HepG2 (cell line): ENCODE measurements at regions not wholly inside any gene's neighbourhood (a gene's known extent, or its start where the extent isn't known, plus 50 kb on each side); places are given as distances from the start of the nearest gene placed in this dataset.

ENCODE experiments used
- ATAC-seq: fragments of 200-7000 bp; cut with Tn5 transposase; 3 replicates; pipeline ENCODE4 v1.9.1; 2020; ENCODE audit warnings: mild to moderate bottlenecking, moderate library complexity
- BruUV-seq: library from RNA; stranded (reverse); fragments of 400-500 nt; replicated peaks from 2 replicates; lab custom pipeline; 2021; lab: Mats Ljungman, UMichigan
- CTCF ChIA-PET: fragments of 300-600 bp; formaldehyde crosslinking; extraction: SDS; loops from one replicate; lab custom pipeline; 2021; ENCODE audit warnings: low total read pairs, inconsistent platforms, low intra/inter-chr PET ratio; lab: Yijun Ruan, JAX
- POLR2A ChIA-PET: fragments of 350-600 bp; sonication (Branson Sonifier 250); formaldehyde crosslinking; loops from one replicate; lab custom pipeline; 2020; ENCODE audit warnings: antibody characterized with exemption, inconsistent platforms; lab: Yijun Ruan, JAX
- DNase-seq: peaks from one replicate; pipeline ENCODE4 v3.0.0-alpha.2; 2015; ENCODE audit warnings: low spot score
- FAIRE-seq: peaks from 3 replicates; lab custom pipeline; 2011; peaks lifted over from hg19 to GRCh38; lab: Jason Lieb, UNC
- H2AFZ ChIP-seq: one replicate; pipeline ENCODE4 v1.6.1; 2011; ENCODE audit warnings: low read length, inconsistent platforms
- H3K27ac ChIP-seq: fragments of 300-600 bp; 3 replicates; pipeline ENCODE4 v1.8.0; 2011; ENCODE audit warnings: mixed run types, mild to moderate bottlenecking, mixed read lengths, low read length, inconsistent platforms; ENCODE audit not compliant: insufficient read depth; ENCODE audit errors: extremely low read length
- H3K27me3 ChIP-seq, 2 experiments: fragments of 200-600 bp in 1 of 2; 2 replicates in 1 of 2; 3 replicates in 1 of 2; pipeline versions ENCODE4 v1.6.0 to v1.8.0; 2011; ENCODE audit warnings: low read length in 2 of 2, mild to moderate bottlenecking in 2 of 2, moderate library complexity in 2 of 2, inconsistent platforms in 1 of 2; ENCODE audit not compliant: insufficient read depth in 2 of 2, control insufficient read depth in 1 of 2
- H3K36me3 ChIP-seq, 2 experiments: fragments of 200-600 bp in 1 of 2; replicated peaks in 1 of 2; 2 replicates in 1 of 2; 3 replicates in 1 of 2; pipeline versions ENCODE4 v1.5.1 to v1.8.0; 2011; ENCODE audit warnings: low read length in 2 of 2, inconsistent platforms in 1 of 2; ENCODE audit not compliant: insufficient read depth in 2 of 2, control insufficient read depth in 1 of 2
- H3K4me1 ChIP-seq: 2 replicates; pipeline ENCODE4 v1.5.1; 2012; ENCODE audit warnings: low read length, inconsistent platforms; ENCODE audit not compliant: insufficient read depth
- H3K4me2 ChIP-seq: 2 replicates; pipeline ENCODE4 v1.6.0; 2011; ENCODE audit warnings: low read depth, low read length, inconsistent platforms
- H3K4me3 ChIP-seq, 3 experiments: fragments of 200-600 bp in 1 of 3; sonication (generic), shearing (Covaris generic) in 1 of 3; replicated peaks in 1 of 3; 2 replicates each; pipeline ENCODE4 v1.5.1; 2011 to 2016; ENCODE audit warnings: low read length in 3 of 3, inconsistent platforms in 2 of 3, low read depth in 2 of 3, mild to moderate bottlenecking in 2 of 3, control low read depth in 1 of 3, mixed read lengths in 1 of 3; ENCODE audit not compliant: insufficient read depth in 1 of 3
- H3K79me2 ChIP-seq: one replicate; pipeline ENCODE4 v1.6.1; 2011; ENCODE audit warnings: low read length, inconsistent platforms; ENCODE audit not compliant: insufficient read depth
- H3K9ac ChIP-seq: 2 replicates; pipeline ENCODE4 v1.6.0; 2011; ENCODE audit warnings: mild to moderate bottlenecking, low read depth, low read length, inconsistent platforms; ENCODE audit not compliant: insufficient read depth
- H3K9me3 ChIP-seq: 2 replicates; pipeline ENCODE4 v1.5.1; 2012; ENCODE audit warnings: mild to moderate bottlenecking, low read length
- H4K20me1 ChIP-seq: 2 replicates; pipeline ENCODE4 v1.6.0; 2011; ENCODE audit warnings: inconsistent platforms, mild to moderate bottlenecking, low read length, moderate library complexity; ENCODE audit not compliant: insufficient read depth
- EZH2 ChIP-seq: conservative IDR thresholded peaks from 2 replicates; pipeline ENCODE4 v1.6.1; 2012; ENCODE audit warnings: mild to moderate bottlenecking, low read depth, low read length, moderate library complexity
- GPN1 ChIP-seq: sonication (generic); formaldehyde crosslinking; IDR thresholded peaks from 2 replicates; pipeline ENCODE4 v1.5.1; 2020; ENCODE audit warnings: missing genetic modification reagents, borderline replicate concordance
- KDM5A ChIP-seq: fragments of 200-600 bp; sonication (generic); IDR thresholded peaks from 2 replicates; pipeline ENCODE4 v1.7.0; 2018; ENCODE audit warnings: antibody characterized with exemption, mild to moderate bottlenecking, low read length, borderline replicate concordance
- NPAS2 ChIP-seq: sonication (generic); formaldehyde crosslinking; IDR thresholded peaks from 2 replicates; pipeline ENCODE4 v1.8.0; 2022; ENCODE audit warnings: mild to moderate bottlenecking, missing genetic modification reagents, borderline replicate concordance
- ZFP36L1 ChIP-seq: sonication (generic); formaldehyde crosslinking; IDR thresholded peaks from 2 replicates; pipeline ENCODE4 v1.8.0; 2022; ENCODE audit warnings: mild to moderate bottlenecking, missing genetic modification reagents, moderate library complexity
- ZFP36L2 ChIP-seq: sonication (generic); formaldehyde crosslinking; IDR thresholded peaks from 2 replicates; pipeline ENCODE4 v1.4.0; 2020; ENCODE audit warnings: missing genetic modification reagents
- ZNF17 ChIP-seq: sonication (generic); formaldehyde crosslinking; IDR thresholded peaks from 2 replicates; pipeline ENCODE4 v1.5.0; 2020; ENCODE audit warnings: mild to moderate bottlenecking, missing genetic modification reagents
- ZNF225 ChIP-seq: sonication (generic); formaldehyde crosslinking; IDR thresholded peaks from 2 replicates; pipeline ENCODE4 v1.4.0; 2020; ENCODE audit warnings: mild to moderate bottlenecking, missing genetic modification reagents
- ZNF501 ChIP-seq: sonication (generic); formaldehyde crosslinking; IDR thresholded peaks from 2 replicates; pipeline ENCODE4 v1.5.1; 2020; ENCODE audit warnings: mild to moderate bottlenecking, moderate library complexity, missing genetic modification reagents
- WGBS: methylation state at CpG from one replicate; pipeline ENCODE4 v1.1.6; 2017; ENCODE audit warnings: low lambda C conversion rate; 5-methylcytosine and 5-hydroxymethylcytosine counted together
- in situ Hi-C: cut with HindIII; loops from 2 replicates; pipeline ENCODE4 v1.10.0; 2017; ENCODE audit warnings: low pct_unique_long_range_greater_than_20kb; ENCODE audit not compliant: extremely low pct_ligation_motif_present
- intact Hi-C: fragments of 100-400 bp; cut with micrococcal nuclease; formaldehyde crosslinking; loops from one replicate; pipeline ENCODE4 v1.10.0; 2022; ENCODE audit not compliant: unreplicated experiment
- TF ChIP-seq, protein P1 (sequence below): sonication (generic); formaldehyde crosslinking; conservative IDR thresholded peaks from 2 replicates; pipeline ENCODE4 v1.4.0; 2020; ENCODE audit warnings: missing genetic modification reagents

DNA sequence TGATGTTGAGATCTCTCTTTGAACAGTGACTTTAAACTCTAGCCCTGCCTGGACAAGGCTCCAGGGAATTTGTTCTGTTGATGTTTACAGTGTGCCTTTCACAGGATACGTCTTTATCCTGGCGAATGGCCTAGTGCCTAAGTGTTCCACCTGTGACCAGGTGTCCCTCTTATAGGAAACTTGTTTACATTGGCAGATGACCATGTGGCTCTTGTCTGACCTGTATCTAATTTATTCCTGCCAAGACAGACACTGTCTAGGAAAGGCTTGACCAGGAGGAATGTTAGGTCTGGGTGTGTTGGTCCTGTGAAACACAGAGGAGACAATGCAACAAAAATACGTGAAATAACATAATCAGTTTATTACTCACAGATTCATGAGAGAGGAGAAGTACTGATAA is 875.6 kb downstream of the METTL15 start:
- Histone ChIP-seq H3K4me1 (no peaks in the 10 kb centered on the region), H3K9me3 (no peaks in the 10 kb centered on the region), H3K27me3 (no peaks in the 10 kb centered on the region), H4K20me1 (no peaks in the 10 kb centered on the region), H3K79me2 (no peaks in the 10 kb centered on the region), H3K9ac (no peak overlapping the region), H3K4me2 (no peak overlapping the region), H3K27ac (no peak overlapping the region), H3K4me3 (no peak overlapping the region), H2AFZ (no peak overlapping the region), H3K36me3 (no peaks in the 10 kb centered on the region)
- CTCF ChIA-PET = no interaction called here
- intact Hi-C loops = no loop called here
- in situ Hi-C loops = no loop called here
- TF ChIP-seq ZNF225 (CRISPR knock-in tag) (no peak), ZFP36L1 (CRISPR knock-in tag) (no peak), EZH2 (no peak), GPN1 (CRISPR knock-in tag) (no peak), NPAS2 (CRISPR knock-in tag) (no peak), ZNF17 (no peak), ZNF501 (CRISPR knock-in tag) (no peak), ZFP36L2 (CRISPR knock-in tag) (no peak), KDM5A (no peak)
- TF ChIP-seq, protein P1, sequence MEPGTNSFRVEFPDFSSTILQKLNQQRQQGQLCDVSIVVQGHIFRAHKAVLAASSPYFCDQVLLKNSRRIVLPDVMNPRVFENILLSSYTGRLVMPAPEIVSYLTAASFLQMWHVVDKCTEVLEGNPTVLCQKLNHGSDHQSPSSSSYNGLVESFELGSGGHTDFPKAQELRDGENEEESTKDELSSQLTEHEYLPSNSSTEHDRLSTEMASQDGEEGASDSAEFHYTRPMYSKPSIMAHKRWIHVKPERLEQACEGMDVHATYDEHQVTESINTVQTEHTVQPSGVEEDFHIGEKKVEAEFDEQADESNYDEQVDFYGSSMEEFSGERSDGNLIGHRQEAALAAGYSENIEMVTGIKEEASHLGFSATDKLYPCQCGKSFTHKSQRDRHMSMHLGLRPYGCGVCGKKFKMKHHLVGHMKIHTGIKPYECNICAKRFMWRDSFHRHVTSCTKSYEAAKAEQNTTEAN (CRISPR knock-in tag) = no peak
- 17% methylated on average over 3 of the region's 3 CpGs for WGBS
- POLR2A ChIA-PET = no interaction called here
- FAIRE-seq (no peak), DNase-seq (no peak), ATAC-seq (no peak)
- no TSS peak for BruUV-seq
